ENCODE measurements at regions not wholly inside any gene's neighbourhood (a gene's known extent, or its start where the extent isn't known, plus 50 kb on each side); places are given as distances from the start of the nearest gene placed in this dataset.

DNA sequence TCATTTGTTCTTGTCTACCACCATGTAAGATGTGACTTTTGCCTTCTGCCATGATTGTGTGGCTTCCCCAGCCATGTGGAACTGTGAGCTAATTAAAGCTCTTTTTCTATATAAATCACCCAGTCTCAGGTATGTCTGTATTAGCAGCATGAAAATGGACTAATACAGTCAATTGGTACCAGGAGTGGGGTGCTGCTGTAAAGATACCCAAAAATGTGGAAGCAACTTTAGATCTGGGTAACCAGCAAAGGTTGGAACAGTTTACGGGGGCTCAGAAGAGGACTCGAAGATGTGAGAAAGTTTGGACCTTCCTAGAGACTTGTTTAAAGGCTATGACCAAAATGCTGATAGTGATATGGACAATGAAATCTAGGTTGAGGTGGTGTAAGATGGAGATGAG lies 488.9 kb downstream of the ISL1 start:
- no peak overlapping the region for H3K4me3 ChIP-seq (ENCODE audit: low read length in 3 of 3)
- TF ChIP-seq, protein P1, sequence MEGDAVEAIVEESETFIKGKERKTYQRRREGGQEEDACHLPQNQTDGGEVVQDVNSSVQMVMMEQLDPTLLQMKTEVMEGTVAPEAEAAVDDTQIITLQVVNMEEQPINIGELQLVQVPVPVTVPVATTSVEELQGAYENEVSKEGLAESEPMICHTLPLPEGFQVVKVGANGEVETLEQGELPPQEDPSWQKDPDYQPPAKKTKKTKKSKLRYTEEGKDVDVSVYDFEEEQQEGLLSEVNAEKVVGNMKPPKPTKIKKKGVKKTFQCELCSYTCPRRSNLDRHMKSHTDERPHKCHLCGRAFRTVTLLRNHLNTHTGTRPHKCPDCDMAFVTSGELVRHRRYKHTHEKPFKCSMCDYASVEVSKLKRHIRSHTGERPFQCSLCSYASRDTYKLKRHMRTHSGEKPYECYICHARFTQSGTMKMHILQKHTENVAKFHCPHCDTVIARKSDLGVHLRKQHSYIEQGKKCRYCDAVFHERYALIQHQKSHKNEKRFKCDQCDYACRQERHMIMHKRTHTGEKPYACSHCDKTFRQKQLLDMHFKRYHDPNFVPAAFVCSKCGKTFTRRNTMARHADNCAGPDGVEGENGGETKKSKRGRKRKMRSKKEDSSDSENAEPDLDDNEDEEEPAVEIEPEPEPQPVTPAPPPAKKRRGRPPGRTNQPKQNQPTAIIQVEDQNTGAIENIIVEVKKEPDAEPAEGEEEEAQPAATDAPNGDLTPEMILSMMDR (IDR thresholded peaks at IDR 0.05; ENCODE audit: borderline replicate concordance, extremely low read depth, insufficient read depth) = no peak
- H3K9me3 ChIP-seq (ENCODE audit: control insufficient read depth in 2 of 3, insufficient read depth in 1 of 3, low read length in 3 of 3) = peaks cover 0 to 10% (median 3%) of the 10 kb centered on the region in 3 donors
- FAIRE-seq (no peak), DNase-seq (no peak)
- H3K27me3 ChIP-seq (ENCODE audit: control insufficient read depth, insufficient read depth, low read length) = no peaks in the 10 kb centered on the region
- H3K4me1 ChIP-seq (ENCODE audit: control insufficient read depth in 2 of 3, insufficient read depth in 2 of 3, low read depth in 1 of 3, low read length in 3 of 3) = no peaks in the 10 kb centered on the region
- H3K9ac ChIP-seq (ENCODE audit: low read length in 3 of 3) = no peak overlapping the region
- no peak overlapping the region for H3K27ac ChIP-seq (ENCODE audit: low read depth in 2 of 2, low read length in 2 of 2)
- intact Hi-C loops (cut with DNase I) = no loop called here
- no peaks in the 10 kb centered on the region for H3K36me3 ChIP-seq (ENCODE audit: control insufficient read depth in 2 of 3, insufficient read depth in 3 of 3, low read length in 3 of 3)

DNA sequence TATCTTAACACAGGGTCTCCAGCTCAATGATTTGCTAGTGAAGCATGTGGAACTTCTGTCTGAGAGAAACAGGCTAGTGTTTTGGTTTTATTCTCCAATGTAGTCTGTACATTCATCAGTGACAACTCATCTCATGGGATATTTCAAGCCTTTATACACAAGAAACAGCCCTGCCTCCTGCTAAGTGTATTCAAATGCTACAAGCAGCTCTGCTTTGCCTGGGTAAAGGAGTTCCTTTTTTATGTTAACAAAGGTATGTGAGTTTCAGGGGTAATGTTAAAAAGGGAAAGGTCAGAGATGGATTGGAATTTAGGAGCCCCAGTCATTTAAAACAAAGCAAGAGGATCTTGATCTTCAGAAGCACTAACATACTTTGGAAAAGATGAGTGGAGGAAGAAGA lies 498.7 kb downstream of the ISL1 start:
- FAIRE-seq = no peak
- intact Hi-C loops (cut with DNase I) = no loop called here
- no peak for DNase-seq
- Histone ChIP-seq H3K4me1 (ENCODE audit: control insufficient read depth in 2 of 3, insufficient read depth in 2 of 3, low read depth in 1 of 3, low read length in 3 of 3) (no peaks in the 10 kb centered on the region), H3K4me3 (ENCODE audit: low read length in 3 of 3) (no peak overlapping the region), H3K9me3 (ENCODE audit: control insufficient read depth in 2 of 3, insufficient read depth in 1 of 3, low read length in 3 of 3) (no peaks in the 10 kb centered on the region), H3K27me3 (ENCODE audit: control insufficient read depth, insufficient read depth, low read length) (no peaks in the 10 kb centered on the region), H3K36me3 (ENCODE audit: control insufficient read depth in 2 of 3, insufficient read depth in 3 of 3, low read length in 3 of 3) (no peaks in the 10 kb centered on the region), H3K27ac (ENCODE audit: low read depth in 2 of 2, low read length in 2 of 2) (no peak overlapping the region), H3K9ac (ENCODE audit: low read length in 3 of 3) (no peak overlapping the region)
- TF ChIP-seq, protein P1 (IDR thresholded peaks at IDR 0.05; ENCODE audit: borderline replicate concordance, extremely low read depth, insufficient read depth) = no peak

DNA sequence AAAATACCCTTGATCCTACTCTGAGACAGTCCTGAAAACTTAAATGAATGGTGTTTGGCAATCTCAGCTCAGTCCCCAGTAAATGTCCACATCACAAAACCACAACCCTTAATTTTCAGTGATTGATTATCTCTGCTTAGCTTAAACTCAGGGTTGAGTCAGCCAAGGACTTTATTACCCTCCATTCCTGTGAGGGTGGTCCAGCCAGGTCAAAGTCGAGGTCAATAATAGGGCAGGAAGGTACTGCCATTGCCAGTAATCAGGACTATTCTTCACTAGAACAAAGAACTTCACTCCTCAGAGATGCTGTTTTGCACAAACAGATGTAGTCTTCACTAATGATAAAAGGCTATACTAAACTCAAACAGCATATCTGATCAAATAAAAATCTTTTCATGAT lies 499.4 kb downstream of the ISL1 start:
- intact Hi-C loops (cut with DNase I) = no loop called here
- FAIRE-seq = no peak
- Histone ChIP-seq H3K27me3 (ENCODE audit: control insufficient read depth, insufficient read depth, low read length) (no peaks in the 10 kb centered on the region), H3K4me3 (ENCODE audit: low read length in 3 of 3) (no peak overlapping the region), H3K27ac (ENCODE audit: low read depth in 2 of 2, low read length in 2 of 2) (no peak overlapping the region), H3K9me3 (ENCODE audit: control insufficient read depth in 2 of 3, insufficient read depth in 1 of 3, low read length in 3 of 3) (no peaks in the 10 kb centered on the region), H3K9ac (ENCODE audit: low read length in 3 of 3) (no peak overlapping the region), H3K36me3 (ENCODE audit: control insufficient read depth in 2 of 3, insufficient read depth in 3 of 3, low read length in 3 of 3) (no peaks in the 10 kb centered on the region), H3K4me1 (ENCODE audit: control insufficient read depth in 2 of 3, insufficient read depth in 2 of 3, low read depth in 1 of 3, low read length in 3 of 3) (no peaks in the 10 kb centered on the region)
- TF ChIP-seq, protein P1 (IDR thresholded peaks at IDR 0.05; ENCODE audit: borderline replicate concordance, extremely low read depth, insufficient read depth) = no peak
- peak in 1 of 5 donors; percentile 4 for DNase-seq

GRCh38 chr5:51889703-51890102 lies 506.5 kb downstream of the ISL1 start:
- intact Hi-C loops (cut with DNase I) = no loop called here
- no peak overlapping the region for H3K4me3 ChIP-seq (ENCODE audit: low read length in 3 of 3)
- FAIRE-seq = no peak

More at GRCh38 chr5:51889703-51890102, 506.5 kb downstream of the ISL1 start:
- Histone ChIP-seq H3K9ac (ENCODE audit: low read length in 3 of 3) (no peak overlapping the region), H3K27ac (ENCODE audit: low read depth in 2 of 2, low read length in 2 of 2) (no peak overlapping the region), H3K4me1 (ENCODE audit: control insufficient read depth in 2 of 3, insufficient read depth in 2 of 3, low read depth in 1 of 3, low read length in 3 of 3) (no peaks in the 10 kb centered on the region), H3K9me3 (ENCODE audit: control insufficient read depth in 2 of 3, insufficient read depth in 1 of 3, low read length in 3 of 3) (no peaks in the 10 kb centered on the region), H3K27me3 (ENCODE audit: control insufficient read depth, insufficient read depth, low read length) (no peaks in the 10 kb centered on the region), H3K36me3 (ENCODE audit: control insufficient read depth in 2 of 3, insufficient read depth in 3 of 3, low read length in 3 of 3) (no peaks in the 10 kb centered on the region)
- DNase-seq = no peak
- TF ChIP-seq, protein P1 (IDR thresholded peaks at IDR 0.05; ENCODE audit: borderline replicate concordance, extremely low read depth, insufficient read depth) = no peak
